Posterior cingulate gyrus (tissue), 11 donors: ENCODE measurements at regions not wholly inside any gene's neighbourhood (a gene's known extent, or its start where the extent isn't known, plus 50 kb on each side); places are given as distances from the start of the nearest gene placed in this dataset.
A peak's percentile ranks its signal among the peaks of the same experiment; 100 is the strongest.
"Not testable (repeated sequence)": the region's sequence is repeated elsewhere in the genome, so short reads cannot be mapped to it uniquely, and the experiment has no call there.

Source experiments
- DNase-seq, 10 donors: peaks; one replicate each; pipeline versions ENCODE4 v3.0.0 to v3.0.0-alpha.2; 2020 to 2021; ENCODE audit warnings: mixed read lengths in 3 of 10
- intact Hi-C: fragments of 100-400 bp; cut with DNase I; formaldehyde crosslinking; loops from one replicate; pipeline ENCODE4 v1.15.1; 2023

DNA sequence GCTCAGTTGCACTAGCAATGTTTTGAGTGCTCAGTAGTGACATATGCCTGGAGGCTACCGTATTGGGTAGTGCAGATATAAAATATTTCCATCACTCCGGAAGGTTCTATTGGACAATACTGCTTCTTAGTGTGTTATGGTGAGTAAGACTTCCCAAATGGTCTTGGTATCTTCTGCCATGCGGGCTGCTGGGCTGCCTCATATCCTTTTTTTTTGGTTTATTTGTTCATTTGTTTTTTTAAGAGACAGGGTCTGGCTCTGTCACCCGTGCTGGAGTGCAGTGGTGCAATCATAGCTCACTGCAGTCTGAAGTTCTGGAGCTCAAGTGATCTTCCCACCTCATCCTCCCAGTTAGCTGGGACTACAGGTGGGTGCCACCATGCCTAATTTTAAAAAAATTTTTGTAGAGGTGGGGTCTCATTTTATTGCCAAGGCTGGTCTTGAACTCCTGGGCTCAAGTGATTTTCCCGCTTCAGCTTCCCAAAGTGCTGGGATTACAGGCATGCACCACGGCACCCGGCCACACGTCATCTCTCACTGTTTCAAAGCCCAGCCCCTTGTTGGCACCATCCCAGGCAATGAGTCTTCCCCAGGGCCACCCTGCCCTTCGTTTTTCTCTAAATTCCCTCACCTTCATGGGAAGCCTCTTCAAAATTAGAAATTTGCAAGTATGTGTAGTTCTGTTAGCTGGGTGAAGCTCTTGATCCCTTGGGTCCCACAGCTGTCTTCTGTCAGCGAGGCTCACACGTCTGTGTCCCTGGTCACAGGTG is 111.0 kb upstream of the KLF14 start:
- DNase-seq = no peak

DNA sequence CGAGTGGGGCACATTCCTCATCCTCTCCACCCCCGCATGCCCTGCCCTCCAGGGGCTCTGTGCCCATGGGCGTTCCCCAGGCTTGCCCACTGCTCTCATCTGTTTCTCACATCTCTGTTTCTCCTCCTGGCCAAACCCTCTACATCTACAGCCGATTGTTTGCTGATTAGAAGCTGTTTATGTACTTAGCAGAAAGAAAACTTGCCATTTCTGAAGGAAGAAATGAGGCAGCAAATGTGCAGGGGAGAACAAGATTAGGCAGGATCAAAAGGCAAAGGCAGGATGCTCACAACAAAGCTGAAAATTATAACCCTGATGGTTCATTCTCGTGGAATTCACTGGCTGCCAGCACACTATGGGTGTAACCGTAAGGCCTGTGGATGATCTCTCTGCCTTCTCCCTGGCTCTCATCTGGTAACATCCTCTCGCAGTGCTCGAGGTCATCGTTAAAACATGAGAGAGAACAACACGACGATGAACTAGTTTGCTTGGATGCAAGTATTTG is 111.6 kb upstream of the KLF14 start:
- no peak for DNase-seq

More for the DNA sequence above, 111.0 kb upstream of the KLF14 start:
- intact Hi-C loops = no loop called here

DNA sequence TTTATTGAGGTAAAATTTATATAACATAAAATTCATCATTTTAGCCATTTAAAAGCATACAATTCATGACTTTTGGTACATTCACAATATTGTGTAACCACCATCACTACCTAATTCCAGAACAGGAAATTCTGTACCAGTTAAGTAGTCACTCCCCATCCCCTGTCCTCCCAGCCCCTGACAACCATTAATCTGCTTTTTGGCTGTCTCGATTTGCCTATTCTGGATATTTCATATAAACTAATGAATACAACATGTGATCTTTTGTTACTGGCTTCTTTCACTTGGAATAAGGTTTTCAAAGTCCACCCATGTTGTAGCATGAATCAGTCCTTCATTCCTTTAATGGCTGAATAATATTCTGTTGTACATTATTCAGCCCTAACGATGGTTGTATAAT is 115.6 kb upstream of the KLF14 start:
- intact Hi-C loops = no loop called here
- DNase-seq = no peak

More for the DNA sequence above, 111.6 kb upstream of the KLF14 start:
- intact Hi-C loops = no loop called here

DNA sequence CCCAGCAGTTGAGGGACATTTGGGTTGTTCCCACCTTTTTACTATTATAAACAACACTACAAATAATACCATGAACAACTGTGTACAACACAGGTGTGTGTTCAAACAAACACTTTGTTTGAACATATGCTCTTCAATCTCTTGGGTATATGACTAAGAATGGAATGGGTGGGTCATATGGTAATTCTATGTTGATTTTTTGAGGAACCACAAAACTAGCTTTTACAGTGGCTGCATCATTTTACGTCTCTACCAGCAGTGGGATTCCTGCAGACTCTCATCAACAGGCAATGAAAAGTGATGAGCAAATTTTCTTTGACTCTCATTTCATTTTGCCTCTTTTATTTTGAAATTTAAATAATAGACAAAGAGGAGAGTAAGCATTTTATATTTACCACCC is 116.9 kb upstream of the KLF14 start:
- intact Hi-C loops = no loop called here
- DNase-seq = no peak

DNA sequence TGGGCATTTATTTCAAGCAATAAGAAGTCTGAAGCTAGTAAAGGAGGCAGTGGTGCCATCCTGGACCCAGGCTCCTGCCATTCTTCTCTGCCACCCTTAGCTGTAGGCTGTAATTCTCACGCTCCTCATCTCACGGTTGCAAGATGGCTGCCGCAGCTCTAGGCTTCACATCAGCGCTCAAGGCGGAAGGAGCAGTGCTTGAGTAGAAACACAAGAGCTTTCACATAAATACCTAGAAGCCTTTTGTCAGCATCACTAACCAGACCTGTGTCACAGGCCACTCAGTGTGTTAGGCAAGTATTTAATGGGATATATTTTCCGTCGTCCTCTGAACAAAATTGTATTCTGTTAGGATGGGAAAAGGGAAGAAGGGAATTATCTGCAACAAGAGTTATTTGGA is 118.9 kb upstream of the KLF14 start:
- intact Hi-C loops = no loop called here
- DNase-seq = no peak

DNA sequence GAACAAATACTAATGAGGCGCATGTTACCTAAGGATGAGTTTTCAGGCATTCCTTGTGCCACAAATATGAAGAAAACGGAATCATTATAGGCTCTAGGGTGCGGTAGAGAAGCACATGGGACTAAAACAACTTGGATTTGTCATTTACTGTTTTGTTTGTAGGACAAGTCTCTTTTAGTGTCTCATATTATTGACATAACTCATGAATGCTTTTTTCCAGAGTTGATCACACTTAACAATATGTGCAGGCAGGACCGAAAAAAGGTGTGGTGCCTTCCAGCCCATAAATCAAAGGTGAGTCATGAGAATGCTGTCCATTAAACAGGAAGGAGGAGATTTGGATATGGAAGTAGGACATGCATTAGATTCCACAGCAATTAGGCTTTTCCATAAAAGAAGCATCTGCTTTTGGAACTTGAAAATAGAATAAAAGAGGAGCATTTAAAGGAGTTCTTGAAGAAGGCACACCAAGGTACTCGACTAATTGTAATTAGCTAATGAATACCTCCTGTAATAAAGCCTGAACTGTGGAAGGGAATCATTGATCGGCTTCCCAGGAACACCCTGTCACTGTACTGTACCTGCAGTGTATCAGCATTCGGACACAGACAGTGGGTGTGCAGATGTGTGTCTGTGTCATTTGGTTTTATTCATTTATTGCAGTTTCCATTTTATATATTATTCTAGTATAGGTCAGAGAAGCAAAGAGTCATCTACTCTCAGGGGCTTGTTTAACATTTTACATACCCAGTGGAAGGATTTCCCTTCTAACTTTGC is 119.7 kb upstream of the KLF14 start:
- intact Hi-C loops = no loop called here
- no peak for DNase-seq

DNA sequence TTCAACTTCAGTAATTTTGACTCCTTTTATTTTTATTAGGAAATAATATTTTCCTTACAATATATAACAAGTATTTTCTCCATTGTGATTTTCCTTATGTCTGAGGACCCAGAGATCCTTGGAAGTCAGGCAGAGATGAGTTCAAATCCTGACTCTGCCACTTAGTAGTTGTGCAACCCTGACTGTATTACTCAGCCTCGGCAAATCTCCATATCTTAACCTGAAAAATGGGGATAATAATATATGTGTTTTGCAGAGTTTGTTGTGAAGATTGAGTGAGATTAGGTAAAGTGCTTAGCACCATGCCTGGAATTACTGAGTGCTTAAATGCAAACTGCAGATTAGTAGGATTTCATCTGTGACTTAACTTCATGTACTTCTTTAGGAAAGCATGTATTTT is 120.5 kb upstream of the KLF14 start:
- DNase-seq = no peak
- intact Hi-C loops = no loop called here

DNA sequence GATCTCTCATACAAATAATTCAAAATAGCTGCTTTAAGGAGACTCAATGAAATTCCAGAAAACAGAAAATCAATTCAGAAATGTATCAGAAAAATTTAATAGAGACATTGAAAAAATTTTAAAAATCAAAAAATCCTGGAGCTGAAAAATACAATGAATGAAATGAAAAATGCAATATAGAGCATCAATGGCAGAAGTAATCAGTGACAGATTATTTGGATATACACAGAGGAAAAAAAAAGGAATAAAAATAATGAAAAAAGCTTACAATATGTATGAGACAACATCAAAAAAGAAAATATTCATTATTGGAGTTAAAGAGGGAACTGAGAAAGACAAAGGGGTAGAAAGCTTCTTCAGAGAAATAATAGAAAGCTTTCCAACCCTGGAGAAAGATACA is 122.9 kb upstream of the KLF14 start:
- no peak for DNase-seq
- intact Hi-C loops = no loop called here

DNA sequence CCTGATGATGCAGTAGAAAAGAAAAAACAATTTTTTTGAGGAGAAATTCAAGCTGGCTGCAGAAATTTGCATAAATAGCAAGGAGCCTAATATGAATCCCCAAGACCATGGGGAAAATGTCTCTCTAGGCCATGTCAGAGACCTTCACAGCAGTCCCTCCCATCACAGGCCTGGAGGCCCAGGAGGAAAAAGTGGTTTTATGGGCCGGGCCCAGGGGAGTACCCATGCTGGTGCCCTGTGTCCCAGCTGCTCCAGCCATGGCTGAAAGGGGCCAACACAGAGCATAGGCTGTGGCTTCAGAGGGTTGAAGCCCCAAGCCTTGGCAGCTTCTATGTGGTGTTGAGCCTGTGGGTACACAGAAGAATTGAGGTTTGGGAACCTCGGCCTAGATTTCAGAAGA is 126.8 kb upstream of the KLF14 start:
- DNase-seq, intact Hi-C loops: not testable (repeated sequence)

DNA sequence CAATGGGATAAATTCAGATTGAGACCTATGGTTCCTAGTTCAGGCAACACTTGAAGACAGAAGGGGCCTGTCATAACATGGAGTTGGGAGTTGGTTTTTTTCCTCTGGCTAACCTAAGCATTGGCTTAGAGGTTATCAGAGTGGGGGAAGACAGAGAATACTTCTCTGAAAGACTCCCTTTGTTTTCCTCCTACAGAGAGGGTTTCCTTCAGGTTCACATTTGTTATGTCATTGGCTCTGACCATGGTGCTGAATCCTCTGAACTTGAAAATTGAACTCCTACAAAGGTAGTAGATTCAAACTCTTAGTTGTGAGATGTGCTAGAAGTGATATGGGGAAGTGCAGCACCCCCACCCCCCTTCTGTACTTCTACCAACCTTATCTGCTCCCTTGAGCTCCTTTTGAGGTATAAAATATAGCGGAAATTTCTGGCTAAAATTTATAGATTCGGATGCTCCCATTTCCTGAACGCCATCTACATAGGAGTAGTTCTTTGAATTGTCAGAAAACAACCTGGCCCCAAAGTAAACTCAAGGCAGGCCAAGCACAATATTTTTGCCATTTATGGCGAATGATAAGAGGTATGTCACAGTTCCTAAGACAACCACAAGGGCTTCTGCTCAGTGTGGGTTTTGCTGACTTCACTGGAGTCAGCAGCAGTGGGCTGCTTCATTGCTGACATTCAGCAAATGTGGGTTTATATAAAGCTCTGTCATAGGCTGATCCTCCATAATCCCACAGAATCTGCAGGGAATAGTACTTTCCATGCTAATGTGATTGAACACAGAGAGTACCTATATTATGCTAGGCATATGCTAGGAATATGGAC is 131.6 kb upstream of the KLF14 start:
- no peak for DNase-seq
- intact Hi-C loops = no loop called here

DNA sequence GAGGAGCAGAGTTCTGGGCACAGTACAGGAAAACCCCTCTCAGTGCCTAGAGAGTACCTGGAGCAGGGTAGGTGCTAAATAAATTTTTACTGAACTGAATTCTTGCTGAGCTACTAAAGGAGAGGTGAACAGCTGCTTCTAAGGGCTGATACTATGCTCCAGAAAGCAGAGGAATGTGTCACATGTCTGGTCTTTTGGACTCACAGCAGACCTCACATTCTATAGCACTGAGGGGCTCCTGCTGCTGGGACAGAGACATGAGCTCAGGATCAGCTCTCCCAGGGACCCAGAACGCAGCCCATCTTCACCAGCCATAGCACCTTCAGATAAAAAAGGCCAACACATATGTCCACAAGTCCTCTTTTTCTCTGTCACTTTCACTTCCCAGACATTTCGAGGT is 133.0 kb upstream of the KLF14 start:
- DNase-seq = no peak
- intact Hi-C loops = no loop called here

DNA sequence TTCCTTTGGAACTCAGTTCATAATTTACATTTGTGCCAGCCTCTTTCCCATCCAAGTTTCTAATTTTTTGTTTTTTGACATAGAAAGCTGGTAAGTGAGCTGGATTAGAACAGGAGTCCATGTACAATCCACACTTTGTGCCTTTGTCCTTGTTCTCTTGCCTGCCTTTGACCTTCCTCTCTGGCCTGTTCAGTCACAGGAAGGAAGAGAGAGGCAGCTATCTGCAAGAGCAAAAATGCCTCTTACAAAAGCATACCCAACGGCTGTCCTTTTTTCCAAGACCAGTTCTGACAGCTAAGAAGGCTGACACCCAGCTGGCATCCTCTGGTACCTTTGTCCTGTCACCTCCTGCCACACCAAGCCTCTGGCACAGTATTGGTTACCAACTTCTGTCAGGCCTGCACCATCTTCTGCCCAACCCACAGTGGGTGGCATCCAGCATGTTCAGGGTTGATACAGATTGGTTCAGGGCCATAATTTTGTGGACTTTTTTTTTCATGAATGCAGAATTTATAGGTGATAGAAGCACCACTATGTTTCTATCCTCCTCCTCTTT is 133.7 kb upstream of the KLF14 start:
- no peak for DNase-seq
- intact Hi-C loops = no loop called here

DNA sequence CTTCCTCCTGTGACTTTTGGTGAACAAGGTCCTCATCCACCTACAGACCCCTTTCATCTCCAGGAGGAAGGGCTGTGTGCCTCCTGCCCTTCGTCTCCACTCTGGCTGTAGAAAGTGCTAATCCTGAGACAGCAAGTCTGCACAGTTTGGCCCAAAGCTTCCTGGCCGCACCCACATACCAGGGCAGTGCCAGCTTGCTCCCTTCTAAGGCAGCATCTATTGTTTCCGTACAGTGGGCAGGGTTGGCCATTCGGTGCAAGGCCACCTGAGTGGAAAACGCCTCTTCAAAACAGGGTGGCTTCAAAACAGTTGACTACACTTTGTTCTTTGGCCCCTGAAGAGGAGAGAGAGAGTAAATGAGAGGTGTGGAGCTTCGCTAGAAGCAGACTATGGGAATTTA is 134.1 kb upstream of the KLF14 start:
- intact Hi-C loops = no loop called here
- no peak for DNase-seq

DNA sequence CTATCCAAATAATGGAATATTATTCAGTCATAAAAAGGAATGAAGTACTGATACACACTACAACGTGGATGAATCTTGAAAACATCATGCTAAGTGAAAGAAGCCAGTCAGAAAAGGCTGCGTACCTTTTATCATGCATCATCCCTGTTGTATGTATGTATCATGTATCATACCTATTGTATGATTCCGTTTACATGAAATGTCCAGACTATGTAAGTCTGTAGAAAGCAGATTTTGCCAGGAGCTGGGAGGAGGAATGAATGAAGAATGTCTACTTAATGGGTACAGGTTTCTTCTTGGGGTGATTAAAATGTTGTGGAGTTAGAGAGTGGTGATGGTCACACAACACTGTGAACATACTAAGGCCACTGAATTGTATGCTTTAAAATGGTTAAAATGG is 135.9 kb upstream of the KLF14 start:
- no peak for DNase-seq
- intact Hi-C loops = no loop called here

DNA sequence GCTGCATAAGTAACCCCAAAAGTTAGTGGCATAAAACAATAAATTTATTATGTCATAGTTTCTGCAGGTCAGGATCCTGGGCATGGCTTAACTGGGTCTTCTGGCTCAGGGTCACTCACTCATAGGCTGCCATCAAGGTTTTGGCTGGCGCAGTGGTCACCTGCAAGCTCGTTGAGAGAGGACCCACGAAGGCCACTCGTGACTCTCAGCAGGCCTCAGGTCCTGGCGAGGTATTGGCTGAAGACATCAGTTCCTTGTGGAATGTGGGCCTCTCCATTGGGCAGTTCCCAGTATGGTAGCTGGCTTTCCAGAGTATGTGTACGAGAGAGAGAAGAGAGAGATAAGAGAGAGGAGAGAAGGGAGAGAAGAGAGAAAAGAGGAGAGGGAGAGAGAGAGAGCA is 138.3 kb upstream of the KLF14 start:
- no peak for DNase-seq
- intact Hi-C loops = no loop called here

DNA sequence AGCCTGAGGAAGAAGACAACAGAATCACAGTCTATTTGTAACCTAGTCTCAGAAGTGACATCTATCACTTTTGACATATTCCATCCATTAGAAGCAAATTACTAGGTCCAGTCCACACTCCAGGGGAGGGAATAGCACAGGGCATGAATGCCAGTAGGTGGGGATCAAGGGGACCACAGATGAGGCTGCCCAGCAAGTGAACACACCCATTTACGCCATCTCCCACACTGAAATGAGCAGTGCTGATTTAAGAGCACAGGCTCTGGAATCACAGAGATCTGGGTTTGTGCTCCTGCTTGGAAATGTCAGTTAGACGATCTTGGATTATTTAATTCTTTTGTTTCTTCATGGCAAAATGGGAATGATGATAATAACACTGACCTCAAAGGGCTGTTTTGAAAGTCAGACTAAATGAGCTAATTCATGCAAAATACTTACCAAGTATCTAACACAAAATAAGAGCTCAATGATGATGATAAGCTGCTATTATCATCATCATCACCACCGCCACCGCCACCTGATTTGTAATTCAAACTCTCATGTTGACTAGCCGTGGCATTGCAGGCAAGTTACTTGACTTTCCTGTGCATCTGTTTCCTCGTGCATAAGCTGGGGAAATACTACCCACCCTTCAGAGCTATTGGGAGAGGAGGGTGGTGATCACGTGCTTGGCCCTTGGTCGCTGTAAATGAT is 138.9 kb upstream of the KLF14 start:
- DNase-seq = no peak
- intact Hi-C loops = no loop called here

DNA sequence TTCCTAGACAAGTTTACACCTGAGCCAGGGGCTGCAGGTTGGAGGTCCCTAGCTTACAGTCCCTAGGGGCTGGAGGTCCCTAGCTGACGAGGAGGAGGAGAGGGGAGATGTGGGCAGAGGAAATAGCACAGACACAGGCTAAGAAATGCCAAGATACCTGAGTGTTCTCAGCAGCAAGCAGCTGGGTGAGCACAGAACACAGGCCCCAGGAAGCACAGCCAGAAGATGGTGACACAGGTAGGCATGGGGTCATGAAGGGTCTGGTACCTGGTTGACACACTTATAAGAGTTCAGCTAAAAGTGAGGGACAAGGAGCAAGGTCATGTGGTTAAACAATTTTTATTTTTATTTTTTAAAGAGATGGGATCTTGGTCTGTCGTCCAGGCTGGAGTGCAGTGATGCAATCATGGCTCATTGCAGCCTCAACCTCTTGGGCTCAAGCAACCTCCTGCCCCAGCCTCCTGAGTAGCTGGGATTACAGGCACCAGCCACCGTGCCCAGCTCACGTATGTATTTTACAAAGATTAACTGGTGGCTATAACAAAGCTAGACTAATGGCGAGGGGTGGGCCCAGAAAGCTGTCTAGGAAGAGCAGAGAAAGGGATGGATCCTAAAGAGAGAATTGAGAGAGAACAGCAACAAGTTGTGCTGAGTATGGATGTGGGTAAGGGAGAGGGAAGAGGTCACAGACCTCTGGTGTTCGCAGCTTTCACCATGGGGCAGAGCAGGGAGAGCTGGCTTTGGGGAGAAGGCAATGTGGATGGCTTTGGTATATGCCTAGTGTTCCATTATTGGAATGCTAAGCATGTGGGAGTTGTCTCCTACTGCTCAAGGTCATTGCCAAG is 140.3 kb upstream of the KLF14 start:
- intact Hi-C loops = no loop called here

DNA sequence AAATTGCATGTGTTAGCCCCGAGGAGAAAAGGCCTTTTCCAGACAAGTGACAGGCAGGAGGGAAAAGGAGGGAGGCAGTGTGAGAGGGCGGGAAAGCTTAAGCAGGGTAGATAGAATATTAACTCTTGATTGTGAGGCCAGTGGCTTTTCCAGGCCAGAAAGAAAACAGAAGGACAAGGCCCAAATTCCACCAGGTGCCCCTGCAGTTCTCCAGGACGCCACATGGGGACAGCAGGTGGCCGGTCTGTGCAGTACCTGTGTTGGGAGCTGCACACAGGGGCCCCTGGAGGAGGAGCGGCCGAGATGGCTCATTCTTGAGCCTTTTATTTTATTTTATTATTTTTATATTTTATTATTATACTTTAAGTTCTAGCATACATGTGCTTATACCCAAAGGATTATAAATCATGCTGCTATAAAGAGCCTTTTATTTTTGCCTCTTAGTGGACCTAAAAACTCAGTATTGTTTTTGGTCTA is 141.3 kb upstream of the KLF14 start:
- DNase-seq = peak in 4 of 10 donors; percentile 40 to 89 (median 70)
- intact Hi-C loops = no loop called here

More for the DNA sequence above, 140.3 kb upstream of the KLF14 start:
- DNase-seq = no peak

DNA sequence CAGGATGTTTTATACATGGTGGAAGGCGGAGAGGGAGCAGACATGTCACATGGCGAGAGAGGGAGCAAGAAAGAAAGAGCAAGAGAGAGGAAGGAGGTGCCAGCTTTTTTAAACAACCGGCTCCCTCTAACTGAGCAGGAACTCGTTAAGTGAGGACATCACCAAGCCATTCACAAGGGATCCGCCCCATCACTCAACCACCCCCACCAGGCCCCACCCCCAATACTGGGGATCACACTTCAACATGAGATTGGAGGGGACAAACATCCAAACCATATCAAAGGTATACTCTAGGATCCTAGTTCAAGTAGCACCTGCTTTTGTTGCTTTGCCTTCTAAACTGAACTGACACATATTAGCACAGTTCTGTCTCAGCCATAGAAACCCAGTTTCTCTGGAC is 141.9 kb upstream of the KLF14 start:
- intact Hi-C loops = no loop called here
- no peak for DNase-seq
